H1 (cell line): ENCODE measurements at regions not wholly inside any gene's neighbourhood (a gene's known extent, or its start where the extent isn't known, plus 50 kb on each side); places are given as distances from the start of the nearest gene placed in this dataset.

Experiments
- CTCF ChIA-PET: fragments of 300-600 bp; sonication (Branson Sonifier 250); formaldehyde crosslinking; loops from one replicate; lab custom pipeline; 2021; ENCODE audit not compliant: partially characterized antibody; lab: Charles Lee
- POLR2A ChIA-PET: fragments of 300-600 bp; sonication (Branson Sonifier 250); formaldehyde crosslinking; loops from one replicate; lab custom pipeline; 2021; ENCODE audit warnings: inconsistent platforms; ENCODE audit not compliant: partially characterized antibody; lab: Charles Lee
- DNase-seq, 2 experiments: peaks; one replicate each; pipeline versions ENCODE4 v3.0.0 to v3.0.0-alpha.2; 2010 to 2022; ENCODE audit warnings: low spot score in 2 of 2, low read depth in 1 of 2, mixed read lengths in 1 of 2
- FAIRE-seq: peaks from 2 replicates; lab custom pipeline; 2011; peaks lifted over from hg19 to GRCh38; lab: Jason Lieb, UNC
- H2AFZ ChIP-seq: 2 replicates; pipeline ENCODE4 v1.8.1; 2012; ENCODE audit warnings: low read length, inconsistent platforms
- H2AK5ac ChIP-seq: 2 replicates; pipeline ENCODE4 v1.6.1; 2013; ENCODE audit warnings: low read depth, low read length
- H2BK120ac ChIP-seq: replicated peaks from 2 replicates; pipeline ENCODE3; 2013; ENCODE audit warnings: low read depth, low read length, inconsistent platforms
- H2BK12ac ChIP-seq: 2 replicates; pipeline ENCODE4 v1.6.1; 2013; ENCODE audit warnings: low read depth, low read length
- H2BK15ac ChIP-seq: 2 replicates; pipeline ENCODE4 v1.6.1; 2013; ENCODE audit warnings: low read length
- H2BK20ac ChIP-seq: 2 replicates; pipeline ENCODE4 v1.6.1; 2013; ENCODE audit warnings: low read length
- H2BK5ac ChIP-seq: 2 replicates; pipeline ENCODE4 v1.6.1; 2013; ENCODE audit warnings: low read depth, low read length
- H3K14ac ChIP-seq: 2 replicates; pipeline ENCODE4 v1.6.1; 2013; ENCODE audit warnings: inconsistent platforms; ENCODE audit not compliant: insufficient read length
- H3K18ac ChIP-seq: 2 replicates; pipeline ENCODE4 v1.6.1; 2013; ENCODE audit warnings: low read length; ENCODE audit errors: extremely low read depth
- H3K23ac ChIP-seq: 2 replicates; pipeline ENCODE4 v1.6.1; 2013; ENCODE audit warnings: inconsistent platforms; ENCODE audit not compliant: insufficient read length
- H3K23me2 ChIP-seq: 2 replicates; pipeline ENCODE4 v1.6.1; 2013; ENCODE audit warnings: low read depth, low read length
- H3K27ac ChIP-seq: 2 replicates; pipeline ENCODE4 v1.6.1; 2011; ENCODE audit warnings: low read depth, low read length, inconsistent platforms
- H3K27me3 ChIP-seq, 4 experiments: replicated peaks in 1 of 4; 1 replicate in 1 of 4; 2 replicates in 3 of 4; pipeline versions ENCODE4 v1.6.1 to v1.8.1; 2011 to 2013; ENCODE audit warnings: low read length in 3 of 4, mild to moderate bottlenecking in 3 of 4, inconsistent platforms in 2 of 4, mixed read lengths in 2 of 4, moderate library complexity in 1 of 4; ENCODE audit not compliant: control insufficient read depth in 3 of 4, insufficient read depth in 3 of 4; ENCODE audit errors: extremely low read depth in 1 of 4
- H3K36me3 ChIP-seq, 4 experiments: 2 replicates each; pipeline versions ENCODE4 v1.6.1 to v1.8.1; 2011 to 2013; ENCODE audit warnings: mild to moderate bottlenecking in 4 of 4, low read length in 3 of 4, moderate library complexity in 2 of 4, control low read depth in 1 of 4, inconsistent platforms in 1 of 4; ENCODE audit not compliant: insufficient read depth in 4 of 4, control insufficient read depth in 2 of 4
- H3K4ac ChIP-seq: replicated peaks from 2 replicates; pipeline ENCODE3; 2013; ENCODE audit warnings: low read length, low read depth, mixed read lengths, inconsistent platforms; ENCODE audit not compliant: insufficient read length
- H3K4me1 ChIP-seq, 4 experiments: replicated peaks in 1 of 4; 1 replicate in 1 of 4; 2 replicates in 3 of 4; pipeline versions ENCODE4 v1.6.1 to v1.8.1; 2011 to 2013; ENCODE audit warnings: low read length in 3 of 4, inconsistent platforms in 2 of 4, mixed read lengths in 1 of 4; ENCODE audit not compliant: insufficient read depth in 4 of 4, control insufficient read depth in 3 of 4
- H3K4me2 ChIP-seq, 2 experiments: 2 replicates each; pipeline versions ENCODE4 v1.6.1 to v1.8.1; 2011 to 2013; ENCODE audit warnings: low read depth in 2 of 2, low read length in 2 of 2, control low read depth in 1 of 2, inconsistent platforms in 1 of 2, mild to moderate bottlenecking in 1 of 2; ENCODE audit not compliant: insufficient read depth in 1 of 2
- H3K4me3 ChIP-seq, 4 experiments: fragments of 200-600, 300-600 bp in 1 of 4; sonication (generic), shearing (Covaris generic), sonication (Bioruptor Twin) in 1 of 4; 2 replicates each; pipeline versions ENCODE4 v1.5.1 to v1.8.1; 2011 to 2016; ENCODE audit warnings: low read length in 4 of 4, low read depth in 3 of 4, control low read depth in 2 of 4, inconsistent platforms in 2 of 4, mild to moderate bottlenecking in 2 of 4, mixed read lengths in 1 of 4, moderate library complexity in 1 of 4; ENCODE audit not compliant: insufficient read depth in 2 of 4; ENCODE audit errors: extremely low read depth in 1 of 4
- H3K56ac ChIP-seq: replicated peaks from 2 replicates; pipeline ENCODE3; 2013; ENCODE audit warnings: low read depth, mild to moderate bottlenecking, mixed read lengths, low read length, inconsistent platforms; ENCODE audit not compliant: insufficient read length
- H3K79me1 ChIP-seq: 2 replicates; pipeline ENCODE4 v1.6.1; 2013; ENCODE audit warnings: low read depth, low read length, control low read depth
- H3K79me2 ChIP-seq, 2 experiments: 2 replicates each; pipeline versions ENCODE4 v1.6.1 to v1.8.1; 2012 to 2013; ENCODE audit warnings: low read length in 2 of 2, mild to moderate bottlenecking in 2 of 2, inconsistent platforms in 1 of 2; ENCODE audit not compliant: insufficient read depth in 2 of 2, control insufficient read depth in 1 of 2
- H3K9ac ChIP-seq, 4 experiments: replicated peaks in 1 of 4; 1 replicate in 1 of 4; 2 replicates in 3 of 4; pipeline versions ENCODE4 v1.6.1 to v1.8.1; 2011 to 2013; ENCODE audit warnings: low read depth in 3 of 4, low read length in 3 of 4, control low read depth in 2 of 4, mild to moderate bottlenecking in 2 of 4, moderate library complexity in 2 of 4, inconsistent platforms in 1 of 4; ENCODE audit errors: extremely low read depth in 1 of 4
- H3K9me3 ChIP-seq, 2 experiments: 2 replicates each; pipeline versions ENCODE4 v1.6.1 to v1.8.1; 2012 to 2013; ENCODE audit warnings: mild to moderate bottlenecking in 2 of 2, moderate library complexity in 2 of 2, control low read depth in 1 of 2, inconsistent platforms in 1 of 2, low read depth in 1 of 2, low read length in 1 of 2, mixed read lengths in 1 of 2; ENCODE audit not compliant: insufficient read depth in 2 of 2
- H4K20me1 ChIP-seq, 2 experiments: replicated peaks in 1 of 2; 2 replicates each; pipeline versions ENCODE3 to v1.8.1; 2011 to 2013; ENCODE audit warnings: inconsistent platforms in 2 of 2, low read length in 2 of 2, mild to moderate bottlenecking in 1 of 2; ENCODE audit not compliant: insufficient read depth in 2 of 2, control insufficient read depth in 1 of 2
- H4K5ac ChIP-seq: 2 replicates; pipeline ENCODE4 v1.6.1; 2013; ENCODE audit warnings: low read length, low read depth, mixed read lengths, inconsistent platforms; ENCODE audit not compliant: insufficient read length
- H4K8ac ChIP-seq: 2 replicates; pipeline ENCODE4 v1.8.0; 2013; ENCODE audit warnings: mild to moderate bottlenecking, moderate library complexity, low read length, inconsistent platforms; ENCODE audit not compliant: insufficient read depth; ENCODE audit errors: extremely low read depth
- H4K91ac ChIP-seq: replicated peaks from 2 replicates; pipeline ENCODE3; 2013; ENCODE audit warnings: low read length, mixed read lengths, inconsistent platforms; ENCODE audit not compliant: insufficient read length
- KDM4A ChIP-seq: IDR thresholded peaks from one replicate; pipeline ENCODE4 v1.7.1; 2012; ENCODE audit warnings: low read depth, mild to moderate bottlenecking, moderate library complexity, low read length, inconsistent platforms; ENCODE audit not compliant: severe bottlenecking
- WGBS, 2 experiments: shearing (Covaris generic) in 1 of 2; methylation state at CpG; one replicate each; pipeline versions ENCODE4 v1.1.6 to v1.1.7; 2013 to 2015; ENCODE audit warnings: low lambda C conversion rate in 2 of 2, mixed read lengths in 2 of 2, inconsistent platforms in 1 of 2, low coverage in 1 of 2, missing lambda C conversion rate in 1 of 2; ENCODE audit not compliant: insufficient replicate concordance in 2 of 2, insufficient coverage in 1 of 2, insufficient read length in 1 of 2; ENCODE audit errors: extremely low coverage in 1 of 2, missing lambda C conversion rate in 1 of 2; 5-methylcytosine and 5-hydroxymethylcytosine counted together

DNA sequence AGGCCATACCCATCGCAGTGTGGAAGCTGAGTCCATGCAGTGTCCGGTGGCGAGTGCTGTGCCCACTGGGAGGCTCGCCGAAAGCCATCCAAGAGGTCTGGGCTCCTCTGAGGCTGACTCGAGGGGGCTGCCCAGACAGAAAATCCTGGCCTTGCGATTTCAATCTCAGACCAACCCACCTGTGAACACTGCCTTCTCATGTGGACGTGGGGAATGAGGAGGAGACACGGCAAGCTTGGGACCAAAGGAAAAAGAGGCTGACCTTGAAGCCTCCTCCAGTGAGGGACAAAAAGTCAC lies 157.2 kb upstream of the AFDN start:
- H2AFZ ChIP-seq: no peak overlapping the region
- no peaks in the 10 kb centered on the region for H3K79me2 ChIP-seq
- CTCF ChIA-PET: no interaction called here
- 0 out of 2 replicates have a peak overlapping the region, but pooled peaks have one; percentile 86 for H2BK20ac ChIP-seq
- no peaks in the 10 kb centered on the region for H3K36me3 ChIP-seq
- H4K5ac ChIP-seq: no peak overlapping the region
- no peaks in the 10 kb centered on the region for H3K23me2 ChIP-seq
- POLR2A ChIA-PET: interaction anchor here (0.6 kb wide), 1 partner anchor 356 kb away, joined by 4 read pairs; no protein-coding TSS in a partner anchor
- H2BK15ac ChIP-seq: no peak overlapping the region
- H3K9me3 ChIP-seq: peaks cover 11 to 12% of the 10 kb centered on the region in 2 experiments; a peak in 2 of 4 replicates
- 0 out of 2 replicates have a peak overlapping the region, but pooled peaks have one; percentile 13 for H2AK5ac ChIP-seq
- no peaks in the 10 kb centered on the region for H4K20me1 ChIP-seq
- DNase-seq (no peak), FAIRE-seq (no peak)
- no peaks in the 10 kb centered on the region; a peak in 1 of 7 replicates for H3K27me3 ChIP-seq
- no peak overlapping the region for H3K18ac ChIP-seq
- H3K56ac ChIP-seq: no peak overlapping the region
- no peak overlapping the region for H3K4ac ChIP-seq
- no peak overlapping the region for H2BK120ac ChIP-seq
- peak overlapping the region; percentile 50 for H4K91ac ChIP-seq
- H3K79me1 ChIP-seq: no peaks in the 10 kb centered on the region
- H3K27ac ChIP-seq: no peak overlapping the region
- WGBS, 2 experiments: 92% methylated on average over 9 of the region's 9 CpGs; no CpG with 5 or more reads in 1 of the 2 experiments
- no peak overlapping the region for H3K14ac ChIP-seq
- no peak overlapping the region for H3K9ac ChIP-seq
- H2BK5ac ChIP-seq: no peak overlapping the region; the same call in 1 of the 2 replicates
- H3K4me1 ChIP-seq: peaks cover 0 to 2% (median 0%) of the 10 kb centered on the region in 4 experiments; a peak in 1 of 7 replicates
- no peak overlapping the region for H3K4me2 ChIP-seq
- no peak overlapping the region for H4K8ac ChIP-seq
- H3K4me3 ChIP-seq: no peak overlapping the region
- H3K23ac ChIP-seq: no peak overlapping the region
- H2BK12ac ChIP-seq: peak overlapping the region; percentile 60; the same call in 1 of the 2 replicates
- TF ChIP-seq KDM4A: no peak
